ENCODE measurements at regions not wholly inside any gene's neighbourhood (a gene's known extent, or its start where the extent isn't known, plus 50 kb on each side); places are given as distances from the start of the nearest gene placed in this dataset.

GRCh38 chr5:135239453-135240282 is 159.4 kb downstream of the MACROH2A1 start:
- TF ChIP-seq CTCF (IDR thresholded peaks at IDR 0.05), result no peak
- TF ChIP-seq POLR2A (IDR thresholded peaks at IDR 0.05), result no peak

All from testis (tissue), 2 donors.